ENCODE measurements at regions not wholly inside any gene's neighbourhood (a gene's known extent, or its start where the extent isn't known, plus 50 kb on each side); places are given as distances from the start of the nearest gene placed in this dataset.

GRCh38 chr1:112304126-112304525 lies 91.9 kb upstream of the CTTNBP2NL start:
- Mint-ChIP-seq H3K27ac (no peak overlapping the region), H3K9me3 (peaks cover 0 to 9% (median 3%) of the 10 kb centered on the region in 7 donors), H3K4me1 (no peaks in the 10 kb centered on the region), H3K36me3 (no peaks in the 10 kb centered on the region), H3K27me3 (peaks cover 25 to 52% (median 51%) of the 10 kb centered on the region in 3 donors), H3K4me3 (no peak overlapping the region)
- DNase-seq (no peak), ATAC-seq (ENCODE audit: low read depth in 2 of 2) (no peak)

- no peak overlapping the region for H3K4me3 Mint-ChIP-seq
- no peak for ATAC-seq (ENCODE audit: low read depth in 2 of 2)
- no peak overlapping the region for H3K27ac Mint-ChIP-seq
- no peak for DNase-seq
- H3K27me3 Mint-ChIP-seq, result peaks cover 26 to 54% (median 51%) of the 10 kb centered on the region in 3 donors
- H3K9me3 Mint-ChIP-seq, result peaks cover 0 to 4% (median 0%) of the 10 kb centered on the region in 7 donors
- no peaks in the 10 kb centered on the region for H3K4me1 Mint-ChIP-seq
- no peaks in the 10 kb centered on the region for H3K36me3 Mint-ChIP-seq
Measured at GRCh38 chr1:112304612-112305011, 91.4 kb upstream of the CTTNBP2NL start.

GRCh38 chr1:112307930-112308591 lies 88.0 kb upstream of the CTTNBP2NL start:
- no peak overlapping the region for H3K27ac Mint-ChIP-seq
- peaks cover 42 to 60% (median 53%) of the 10 kb centered on the region in 3 donors for H3K27me3 Mint-ChIP-seq
- H3K9me3 Mint-ChIP-seq, result peaks cover 0 to 4% (median 0%) of the 10 kb centered on the region in 7 donors
- H3K36me3 Mint-ChIP-seq, result no peaks in the 10 kb centered on the region
- DNase-seq (no peak), ATAC-seq (ENCODE audit: low read depth in 2 of 2) (no peak)
- no peaks in the 10 kb centered on the region for H3K4me1 Mint-ChIP-seq
- no peak overlapping the region for H3K4me3 Mint-ChIP-seq

- H3K4me1 Mint-ChIP-seq, result no peaks in the 10 kb centered on the region
- H3K9me3 Mint-ChIP-seq, result peaks cover 0 to 4% (median 0%) of the 10 kb centered on the region in 7 donors
- peaks cover 42 to 60% (median 59%) of the 10 kb centered on the region in 3 donors for H3K27me3 Mint-ChIP-seq
- ATAC-seq (ENCODE audit: low read depth in 2 of 2) (no peak), DNase-seq (no peak)
- no peaks in the 10 kb centered on the region for H3K36me3 Mint-ChIP-seq
- H3K27ac Mint-ChIP-seq, result no peak overlapping the region
- peak overlapping the region in 1 of 8 donors; percentile 59 for H3K4me3 Mint-ChIP-seq
Measured at GRCh38 chr1:112308716-112309115, 87.3 kb upstream of the CTTNBP2NL start.

GRCh38 chr1:112309499-112309898 lies 86.5 kb upstream of the CTTNBP2NL start:
- Mint-ChIP-seq H3K27ac (no peak overlapping the region), H3K9me3 (peaks cover 0 to 4% (median 0%) of the 10 kb centered on the region in 7 donors), H3K4me1 (no peaks in the 10 kb centered on the region), H3K4me3 (no peak overlapping the region), H3K36me3 (no peaks in the 10 kb centered on the region), H3K27me3 (peaks cover 42 to 62% (median 60%) of the 10 kb centered on the region in 3 donors)
- DNase-seq (no peak), ATAC-seq (ENCODE audit: low read depth in 2 of 2) (no peak)

GRCh38 chr1:112312315-112312714 lies 83.7 kb upstream of the CTTNBP2NL start:
- no peaks in the 10 kb centered on the region for H3K4me1 Mint-ChIP-seq
- H3K36me3 Mint-ChIP-seq, result no peaks in the 10 kb centered on the region
- peaks cover 44 to 61% (median 48%) of the 10 kb centered on the region in 3 donors for H3K27me3 Mint-ChIP-seq
- ATAC-seq (ENCODE audit: low read depth in 2 of 2) (no peak), DNase-seq (no peak)
- H3K9me3 Mint-ChIP-seq, result peaks cover 0 to 4% (median 0%) of the 10 kb centered on the region in 7 donors
- no peak overlapping the region for H3K4me3 Mint-ChIP-seq
- H3K27ac Mint-ChIP-seq, result no peak overlapping the region

GRCh38 chr1:112312879-112313278 lies 83.1 kb upstream of the CTTNBP2NL start:
- no peaks in the 10 kb centered on the region for H3K36me3 Mint-ChIP-seq
- peaks cover 42 to 59% (median 48%) of the 10 kb centered on the region in 3 donors for H3K27me3 Mint-ChIP-seq
- H3K27ac Mint-ChIP-seq, result no peak overlapping the region
- DNase-seq, result no peak
- H3K9me3 Mint-ChIP-seq, result peaks cover 0 to 4% (median 0%) of the 10 kb centered on the region in 7 donors
- peaks cover 0 to 2% (median 0%) of the 10 kb centered on the region in 3 donors for H3K4me1 Mint-ChIP-seq
- ATAC-seq (ENCODE audit: low read depth in 2 of 2), result no peak
- H3K4me3 Mint-ChIP-seq, result no peak overlapping the region

GRCh38 chr1:112316254-112316913 lies 79.6 kb upstream of the CTTNBP2NL start:
- Mint-ChIP-seq H3K36me3 (no peaks in the 10 kb centered on the region), H3K9me3 (no peaks in the 10 kb centered on the region)
- no peak for DNase-seq

GRCh38 chr1:112317140-112317539 lies 78.9 kb upstream of the CTTNBP2NL start:
- H3K4me1 Mint-ChIP-seq, result peaks cover 0 to 4% (median 0%) of the 10 kb centered on the region in 3 donors
- H3K27me3 Mint-ChIP-seq, result peaks cover 23 to 44% (median 41%) of the 10 kb centered on the region in 3 donors
- H3K4me3 Mint-ChIP-seq, result no peak overlapping the region
- DNase-seq, result no peak
- ATAC-seq (ENCODE audit: low read depth in 2 of 2), result no peak
- no peaks in the 10 kb centered on the region for H3K36me3 Mint-ChIP-seq
- no peak overlapping the region for H3K27ac Mint-ChIP-seq
- no peaks in the 10 kb centered on the region for H3K9me3 Mint-ChIP-seq

More at GRCh38 chr1:112316254-112316913, 79.6 kb upstream of the CTTNBP2NL start:
- Mint-ChIP-seq H3K27me3 (peaks cover 30 to 44% (median 43%) of the 10 kb centered on the region in 3 donors), H3K4me3 (no peak overlapping the region), H3K27ac (no peak overlapping the region), H3K4me1 (peaks cover 0 to 4% (median 0%) of the 10 kb centered on the region in 3 donors)
- ATAC-seq (ENCODE audit: low read depth in 2 of 2), result no peak

- Mint-ChIP-seq H3K27ac (no peak overlapping the region), H3K4me1 (peaks cover 0 to 4% (median 0%) of the 10 kb centered on the region in 3 donors), H3K36me3 (no peaks in the 10 kb centered on the region), H3K9me3 (no peaks in the 10 kb centered on the region), H3K4me3 (no peak overlapping the region), H3K27me3 (peaks cover 22 to 49% (median 41%) of the 10 kb centered on the region in 3 donors)
- ATAC-seq (ENCODE audit: low read depth in 2 of 2) (no peak), DNase-seq (no peak)
Measured at GRCh38 chr1:112317611-112318062, 78.4 kb upstream of the CTTNBP2NL start.

GRCh38 chr1:112318263-112318662 lies 77.8 kb upstream of the CTTNBP2NL start:
- no peak overlapping the region for H3K4me3 Mint-ChIP-seq
- H3K9me3 Mint-ChIP-seq, result no peaks in the 10 kb centered on the region
- H3K27ac Mint-ChIP-seq, result no peak overlapping the region
- peaks cover 27 to 55% (median 45%) of the 10 kb centered on the region in 3 donors for H3K27me3 Mint-ChIP-seq
- DNase-seq, result no peak
- no peaks in the 10 kb centered on the region for H3K36me3 Mint-ChIP-seq
- peaks cover 0 to 4% (median 0%) of the 10 kb centered on the region in 3 donors for H3K4me1 Mint-ChIP-seq
- ATAC-seq (ENCODE audit: low read depth in 2 of 2), result no peak

- Mint-ChIP-seq H3K9me3 (no peaks in the 10 kb centered on the region), H3K36me3 (no peaks in the 10 kb centered on the region), H3K4me1 (peaks cover 0 to 4% (median 0%) of the 10 kb centered on the region in 3 donors), H3K27ac (no peak overlapping the region), H3K27me3 (peaks cover 27 to 59% (median 46%) of the 10 kb centered on the region in 3 donors), H3K4me3 (no peak overlapping the region)
- ATAC-seq (ENCODE audit: low read depth in 2 of 2), result no peak
- no peak for DNase-seq
Measured at GRCh38 chr1:112318698-112319370, 77.2 kb upstream of the CTTNBP2NL start.

GRCh38 chr1:112319371-112320040 lies 76.5 kb upstream of the CTTNBP2NL start:
- no peak overlapping the region for H3K27ac Mint-ChIP-seq
- ATAC-seq (ENCODE audit: low read depth in 2 of 2) (no peak), DNase-seq (no peak)
- no peak overlapping the region for H3K4me3 Mint-ChIP-seq
- H3K9me3 Mint-ChIP-seq, result peaks cover 0 to 2% (median 0%) of the 10 kb centered on the region in 7 donors
- peaks cover 27 to 65% (median 50%) of the 10 kb centered on the region in 3 donors for H3K27me3 Mint-ChIP-seq
- H3K4me1 Mint-ChIP-seq, result peaks cover 0 to 4% (median 0%) of the 10 kb centered on the region in 3 donors
- H3K36me3 Mint-ChIP-seq, result no peaks in the 10 kb centered on the region
